Frontal cortex (tissue), 3 donors: ENCODE measurements at regions not wholly inside any gene's neighbourhood (a gene's known extent, or its start where the extent isn't known, plus 50 kb on each side); places are given as distances from the start of the nearest gene placed in this dataset.

Experiments used
- DNase-seq, 2 donors: peaks; one replicate each; pipeline ENCODE4 v3.0.0; 2012; ENCODE audit warnings: low spot score in 2 of 2
- FAIRE-seq: peaks from 2 replicates; lab custom pipeline; 2012; peaks lifted over from hg19 to GRCh38; lab: Jason Lieb, UNC
- donor health status: control.
- donor health status: control.
- donor health status: control.

DNA sequence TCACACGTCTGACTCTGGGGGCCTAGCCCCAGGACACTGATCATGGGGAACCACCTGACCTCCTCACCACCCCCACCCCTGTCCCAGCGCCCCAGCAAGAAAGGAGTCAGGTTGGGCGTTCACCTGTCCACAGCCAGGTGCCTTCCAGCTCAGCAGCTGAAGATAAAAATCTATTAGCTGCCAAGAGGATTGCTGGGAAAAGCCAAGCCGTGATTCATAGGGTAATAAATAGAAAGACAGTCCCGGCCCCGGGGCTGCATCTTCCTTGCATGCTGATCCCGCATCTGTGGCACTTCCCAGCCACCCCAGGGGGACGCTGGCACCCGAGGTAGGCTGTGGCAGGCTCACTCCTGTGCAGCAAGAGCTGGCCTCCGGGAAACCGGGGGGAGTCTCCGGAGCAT, 70.2 kb upstream of the NCOR2 start:
- no peak for DNase-seq
- FAIRE-seq = no peak

GRCh38 chr12:124637163-124637562, 69.8 kb upstream of the NCOR2 start:
- no peak for FAIRE-seq
- DNase-seq = no peak

- FAIRE-seq (no peak), DNase-seq (no peak)
Measured at GRCh38 chr12:124636138-124636978, 68.9 kb upstream of the NCOR2 start.

DNA sequence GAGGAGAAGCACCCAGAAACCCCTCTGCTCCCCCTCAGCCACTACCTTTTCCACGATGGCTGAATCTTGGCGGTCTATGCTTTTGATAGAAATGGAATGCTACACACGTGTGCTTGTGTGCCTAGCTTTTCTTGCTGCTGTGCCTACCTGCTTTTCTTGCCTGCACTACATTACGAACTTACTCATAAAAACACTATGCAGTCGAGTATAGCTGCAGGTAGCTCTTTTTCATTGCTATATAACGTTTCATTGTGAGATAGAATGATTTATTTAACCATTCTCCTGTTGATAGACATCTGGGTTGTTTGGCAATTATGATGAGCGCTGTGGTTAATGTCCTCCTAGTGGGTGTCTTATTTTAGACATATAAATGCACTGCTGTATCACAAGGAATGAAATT, 67.9 kb upstream of the NCOR2 start:
- FAIRE-seq (no peak), DNase-seq (no peak)

DNA sequence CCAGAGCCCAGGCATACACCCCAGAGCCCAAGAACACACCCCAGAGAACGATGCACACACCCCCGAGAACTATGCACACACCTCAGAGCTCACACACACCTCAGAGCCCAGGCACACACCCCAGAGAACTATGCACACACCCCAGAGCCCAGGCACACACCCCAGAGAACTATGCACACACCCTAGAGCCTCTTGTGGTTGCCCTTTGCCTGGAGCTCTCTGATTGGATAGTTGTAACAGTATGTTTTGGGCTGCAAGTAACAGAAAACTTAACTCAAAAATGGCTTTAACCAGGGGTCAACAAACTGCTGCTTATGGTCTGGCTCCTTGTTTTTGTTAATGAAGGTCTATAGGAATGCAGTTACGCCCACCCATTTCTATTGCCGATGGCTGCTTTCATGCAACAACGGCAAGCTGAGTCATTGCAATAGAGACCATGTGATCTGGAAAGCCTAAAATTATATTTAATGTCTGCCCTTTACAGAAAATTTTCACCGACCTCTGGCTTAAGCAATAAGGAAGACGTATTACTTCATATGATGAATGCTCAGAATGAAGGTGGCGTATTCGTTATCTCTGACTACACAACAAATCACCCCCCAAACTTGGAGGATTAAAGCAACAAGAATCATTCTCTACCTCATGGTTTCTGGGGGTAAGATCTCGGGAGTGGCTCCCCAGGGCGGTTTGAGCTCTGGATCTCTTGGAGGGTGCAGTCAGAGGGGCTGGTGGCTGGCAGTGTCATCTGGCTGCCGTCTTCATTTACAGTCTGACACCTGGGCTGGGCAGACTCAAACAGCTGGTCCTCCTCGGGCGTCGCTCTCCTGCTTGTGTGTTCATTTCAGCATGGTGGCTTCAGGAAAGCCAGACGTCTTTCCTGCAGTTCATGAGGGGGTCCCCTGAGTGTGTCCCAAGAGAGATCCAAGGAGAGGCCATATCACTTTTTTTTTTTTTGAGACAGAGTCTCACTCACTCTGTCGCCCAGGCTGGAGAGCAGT, 66.3 kb upstream of the NCOR2 start:
- FAIRE-seq (no peak), DNase-seq (no peak)

GRCh38 chr12:124632519-124632984, 65.1 kb upstream of the NCOR2 start:
- DNase-seq (no peak), FAIRE-seq (no peak)

- no peak for FAIRE-seq
- DNase-seq = no peak
Measured at GRCh38 chr12:124631681-124632256, 64.4 kb upstream of the NCOR2 start.

GRCh38 chr12:124630791-124631313, 63.4 kb upstream of the NCOR2 start:
- no peak for FAIRE-seq
- no peak for DNase-seq

GRCh38 chr12:124629789-124630480, 62.5 kb upstream of the NCOR2 start:
- no peak for DNase-seq
- FAIRE-seq = no peak

- DNase-seq = no peak
- no peak for FAIRE-seq
Measured at GRCh38 chr12:124629117-124629516, 61.7 kb upstream of the NCOR2 start.

GRCh38 chr12:124627956-124628355, 60.5 kb upstream of the NCOR2 start:
- DNase-seq = no peak
- FAIRE-seq = no peak

GRCh38 chr12:124626971-124627411, 59.6 kb upstream of the NCOR2 start:
- no peak for DNase-seq
- FAIRE-seq = no peak

- DNase-seq (peak in 1 of 2 donors; percentile 58), FAIRE-seq (no peak)
Measured at GRCh38 chr12:124625867-124626675, 58.7 kb upstream of the NCOR2 start.

DNA sequence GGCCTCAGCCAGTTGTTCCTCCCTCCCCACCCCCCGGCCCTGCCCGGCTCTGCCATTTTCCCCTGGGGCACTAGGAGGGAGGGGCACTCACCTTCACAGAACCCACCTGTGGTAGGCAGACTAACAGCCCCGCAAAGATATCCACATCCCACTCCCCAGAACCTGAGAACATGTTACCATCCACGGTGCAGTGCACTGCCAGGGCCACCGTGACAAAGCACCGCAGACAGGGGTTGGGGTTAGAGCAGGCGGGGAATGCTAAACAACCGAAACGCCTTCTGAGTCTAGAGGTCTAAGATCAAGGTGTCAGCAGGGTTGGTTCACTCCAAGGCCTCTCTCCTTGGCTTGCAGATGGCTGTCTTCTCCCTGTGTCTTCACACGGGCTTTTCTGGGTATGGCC, 57.4 kb upstream of the NCOR2 start:
- no peak for FAIRE-seq
- DNase-seq = no peak

GRCh38 chr12:124623344-124624035, 56.1 kb upstream of the NCOR2 start:
- DNase-seq (no peak), FAIRE-seq (no peak)

DNA sequence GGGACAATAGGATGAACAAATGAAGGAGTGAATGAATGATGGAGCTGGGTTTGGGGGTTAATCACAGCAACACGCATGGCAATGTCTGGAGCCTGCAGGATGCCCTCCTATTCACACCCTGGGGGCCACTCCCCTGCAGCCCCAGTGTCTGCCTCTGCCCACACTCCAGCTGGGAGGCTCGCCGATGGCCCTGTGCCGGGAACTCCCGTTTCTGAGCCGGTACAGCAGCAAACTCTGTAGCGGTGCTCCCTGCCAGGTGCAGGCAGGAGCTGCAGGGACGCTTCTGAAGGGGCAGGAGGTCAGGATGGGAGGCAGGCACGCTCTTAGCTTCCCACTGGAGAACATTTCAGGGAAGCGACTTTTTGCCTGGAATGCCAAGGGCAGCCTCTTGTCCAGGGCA, 55.4 kb upstream of the NCOR2 start:
- DNase-seq (no peak), FAIRE-seq (no peak)

- DNase-seq (no peak), FAIRE-seq (no peak)
Measured at GRCh38 chr12:124622331-124622730, 54.9 kb upstream of the NCOR2 start.

DNA sequence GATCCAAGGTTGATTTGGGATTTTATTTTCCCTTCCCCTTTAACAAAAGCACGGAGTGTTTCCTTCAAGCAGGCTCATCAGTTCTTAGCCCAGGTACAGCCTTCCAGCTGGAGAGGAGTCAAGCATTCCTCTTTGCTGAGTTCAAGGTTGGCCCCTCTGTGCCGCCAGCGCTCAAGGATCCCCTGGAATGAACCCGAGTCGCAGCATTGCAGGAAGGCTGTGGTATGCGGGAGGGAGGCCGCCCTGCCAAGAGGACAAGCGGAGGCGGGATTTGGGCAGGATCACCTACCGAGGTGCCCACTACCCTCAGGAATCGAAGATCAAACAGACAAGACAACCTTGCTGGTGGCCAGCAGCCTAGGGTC, 53.9 kb upstream of the NCOR2 start:
- no peak for DNase-seq
- no peak for FAIRE-seq
